GM19240 (cell line): ENCODE measurements at regions not wholly inside any gene's neighbourhood (a gene's known extent, or its start where the extent isn't known, plus 50 kb on each side); places are given as distances from the start of the nearest gene placed in this dataset.

Experiments used
- DNase-seq: peaks from one replicate; pipeline ENCODE4 v3.0.0; 2011; ENCODE audit warnings: low spot score; ENCODE audit not compliant: insufficient read length

GRCh38 chr5:33238826-33239695 lies 201.7 kb upstream of the TARS1 start:
- no peak for DNase-seq

DNA sequence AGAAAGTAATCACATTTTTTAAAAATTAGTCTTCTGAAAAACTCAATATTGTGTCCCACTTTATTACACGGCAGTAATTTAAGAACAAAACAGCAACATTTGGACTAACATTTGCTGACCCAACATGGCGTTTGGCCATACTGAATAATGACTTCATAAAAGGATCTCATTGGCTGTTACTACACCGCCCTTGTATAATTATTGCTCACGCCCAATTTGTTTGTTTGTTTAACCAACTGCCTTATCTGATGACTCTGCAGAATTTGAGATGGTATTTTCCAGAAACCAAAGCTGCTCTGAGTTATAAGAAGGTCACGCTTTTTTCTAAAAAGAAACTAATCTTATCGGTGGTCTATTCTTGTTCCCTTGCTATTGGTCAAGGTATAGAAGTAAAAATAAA lies 200.2 kb upstream of the TARS1 start:
- no peak for DNase-seq

DNA sequence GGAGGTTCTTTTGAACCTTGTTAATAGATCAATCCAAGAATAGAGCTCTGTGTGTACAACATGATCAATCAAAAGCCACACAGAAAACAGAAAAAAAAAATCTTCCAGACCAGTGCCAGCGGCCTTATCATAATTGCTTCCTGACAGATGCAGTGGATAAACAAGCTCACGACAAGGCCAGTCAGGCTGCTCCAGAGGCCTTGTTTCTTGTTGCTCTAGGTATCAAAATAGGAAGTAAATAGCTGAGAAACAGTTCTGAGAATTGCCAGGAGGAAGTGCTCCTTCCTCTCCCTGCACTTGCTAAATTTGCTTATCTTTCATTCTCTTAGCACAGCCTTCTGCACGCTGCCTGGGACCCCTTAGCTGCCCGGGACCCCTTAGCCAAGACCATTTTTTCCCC lies 199.0 kb upstream of the TARS1 start:
- no peak for DNase-seq

DNA sequence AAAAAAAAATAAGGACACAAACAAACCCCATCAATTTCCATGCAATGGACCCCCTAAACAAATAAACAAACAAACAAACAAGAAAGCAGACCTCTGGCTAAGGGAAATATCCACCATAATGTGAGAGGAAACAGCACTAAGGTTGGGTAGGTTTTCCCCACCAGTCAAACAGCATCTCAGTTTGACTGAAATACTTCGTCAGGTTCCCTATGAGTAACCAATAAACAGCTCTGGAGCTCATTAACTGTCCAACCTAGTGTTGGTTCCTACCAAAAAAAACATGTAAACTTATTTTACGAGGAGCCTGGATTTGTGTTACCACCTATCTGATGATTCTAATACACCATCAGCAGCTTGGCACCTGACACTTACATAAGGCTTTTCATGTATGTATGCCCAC lies 198.5 kb upstream of the TARS1 start:
- no peak for DNase-seq

GRCh38 chr5:33244441-33245150 lies 196.2 kb upstream of the TARS1 start:
- DNase-seq, result no peak

DNA sequence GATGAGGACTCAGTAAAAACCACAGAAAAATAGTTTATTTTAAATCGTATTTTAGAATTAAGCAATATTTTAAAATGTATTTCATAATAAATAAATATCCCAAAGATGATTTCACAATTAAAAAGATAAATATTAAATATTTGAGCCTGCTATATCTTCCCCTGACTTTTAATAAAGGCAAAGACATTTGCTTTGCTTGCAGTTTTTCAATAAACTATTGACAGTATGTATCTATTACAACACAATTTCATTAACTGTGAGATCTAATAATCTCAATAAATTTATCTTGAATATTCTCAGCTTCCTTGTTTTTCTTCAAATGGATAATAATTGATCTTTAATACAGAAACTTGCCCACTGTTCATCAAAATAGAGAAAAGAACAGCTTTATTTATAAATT lies 186.2 kb upstream of the TARS1 start:
- no peak for DNase-seq

DNA sequence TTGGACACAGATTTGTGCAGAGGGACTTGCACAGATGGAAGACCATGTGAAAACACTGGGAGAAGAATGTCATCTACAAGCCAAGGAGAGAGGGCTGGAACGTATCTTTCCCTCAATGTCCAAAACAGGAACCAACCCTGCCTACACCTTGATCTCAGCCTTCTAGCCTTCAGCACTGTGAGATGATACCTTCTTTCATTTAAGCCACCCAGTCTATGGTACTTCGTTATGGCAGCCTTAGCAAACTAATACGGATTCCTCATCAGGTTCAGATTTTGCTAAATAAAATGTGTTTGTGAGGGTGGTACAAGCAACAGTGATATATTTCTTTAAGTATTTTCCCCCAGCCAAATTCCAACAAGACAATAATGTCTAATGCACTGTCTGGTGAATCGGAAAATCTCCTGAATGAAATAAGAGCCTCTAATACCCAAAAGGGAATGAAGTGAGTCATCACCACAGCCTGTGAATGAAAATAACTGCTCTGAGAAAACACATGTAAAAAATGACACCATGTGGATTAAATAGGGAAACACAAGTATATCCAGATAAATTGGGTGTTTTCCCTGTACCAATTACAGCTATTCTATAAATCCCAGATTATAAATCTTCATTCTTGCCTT lies 182.8 kb upstream of the TARS1 start:
- no peak for DNase-seq

DNA sequence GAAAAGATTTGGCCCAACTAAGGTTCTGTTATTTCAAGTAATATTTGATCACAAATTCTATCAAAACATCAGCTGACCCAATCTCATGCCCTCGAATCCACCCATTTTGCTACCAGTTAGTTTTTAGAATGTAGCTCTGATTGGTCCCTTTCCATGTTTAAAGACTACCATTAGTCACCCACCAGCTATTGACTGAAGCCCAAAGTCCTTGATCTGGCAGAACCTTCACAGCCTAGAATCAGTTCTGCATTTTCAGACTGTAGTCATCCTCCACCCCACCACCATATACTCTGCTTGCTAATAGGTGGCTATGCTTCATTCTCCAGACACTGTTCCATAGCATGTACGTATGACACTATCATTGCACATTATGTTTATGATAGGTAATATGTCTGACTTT lies 182.2 kb upstream of the TARS1 start:
- no peak for DNase-seq

- no peak for DNase-seq
Observed at GRCh38 chr5:33260098-33260497, 180.7 kb upstream of the TARS1 start.

GRCh38 chr5:33261305-33261704 lies 179.5 kb upstream of the TARS1 start:
- DNase-seq, result no peak

- DNase-seq, result no peak
Observed at GRCh38 chr5:33261747-33262146, 179.0 kb upstream of the TARS1 start.

DNA sequence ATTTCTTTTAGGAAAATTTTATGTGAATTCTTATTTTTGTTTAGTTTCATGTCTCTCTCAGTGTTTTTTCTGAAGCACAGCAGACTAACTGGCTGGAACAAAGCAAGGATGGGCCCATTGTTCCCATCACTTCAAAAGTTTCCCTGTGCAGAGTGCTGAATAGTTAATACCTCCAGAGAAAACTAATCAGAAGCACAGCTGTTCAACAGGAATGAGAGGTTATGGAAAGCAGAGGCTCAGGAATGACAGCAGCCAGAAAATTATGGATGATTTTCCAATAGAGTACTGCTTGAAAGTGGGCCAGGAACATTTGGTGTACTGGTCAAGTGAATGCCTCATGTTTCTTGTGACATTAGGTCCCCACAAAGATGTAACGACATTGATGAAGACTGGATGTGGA lies 173.0 kb upstream of the TARS1 start:
- DNase-seq, result no peak

DNA sequence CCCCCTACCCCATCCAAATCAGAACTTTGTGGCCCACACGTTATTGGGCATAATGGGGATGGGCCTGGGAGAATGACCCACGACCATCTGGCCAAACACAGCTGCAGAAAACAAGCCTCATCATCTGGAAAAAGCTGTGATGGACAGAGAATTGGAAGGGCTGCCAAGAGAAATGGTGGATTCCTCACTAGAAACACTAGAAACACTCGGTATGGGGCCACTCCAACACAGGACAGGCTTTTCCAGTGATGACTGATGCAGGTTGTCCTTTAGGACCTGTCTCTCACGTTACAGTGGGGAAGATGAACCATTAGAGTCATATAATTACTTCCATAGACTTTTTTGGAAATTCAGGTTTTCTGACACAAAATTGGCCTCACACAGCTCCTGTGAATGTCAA lies 172.4 kb upstream of the TARS1 start:
- DNase-seq, result no peak

DNA sequence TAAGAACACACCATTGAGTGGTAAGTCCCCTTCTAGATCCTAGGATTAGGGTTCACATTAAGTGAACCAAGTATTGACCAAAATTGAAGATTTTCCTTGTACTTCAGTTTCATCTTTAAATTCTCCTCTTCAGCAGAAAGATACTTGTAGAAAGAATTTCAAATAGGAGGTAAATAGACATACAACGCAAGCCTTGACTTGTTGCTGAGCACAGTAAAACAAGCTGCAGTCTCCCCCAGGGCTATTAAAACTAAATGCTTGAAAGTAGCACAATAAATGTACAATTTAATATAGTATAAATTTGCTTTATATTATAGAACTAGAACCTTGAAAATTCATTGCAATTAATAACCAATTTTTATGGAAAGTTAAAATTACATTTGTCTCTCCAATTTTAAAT lies 170.1 kb upstream of the TARS1 start:
- no peak for DNase-seq

DNA sequence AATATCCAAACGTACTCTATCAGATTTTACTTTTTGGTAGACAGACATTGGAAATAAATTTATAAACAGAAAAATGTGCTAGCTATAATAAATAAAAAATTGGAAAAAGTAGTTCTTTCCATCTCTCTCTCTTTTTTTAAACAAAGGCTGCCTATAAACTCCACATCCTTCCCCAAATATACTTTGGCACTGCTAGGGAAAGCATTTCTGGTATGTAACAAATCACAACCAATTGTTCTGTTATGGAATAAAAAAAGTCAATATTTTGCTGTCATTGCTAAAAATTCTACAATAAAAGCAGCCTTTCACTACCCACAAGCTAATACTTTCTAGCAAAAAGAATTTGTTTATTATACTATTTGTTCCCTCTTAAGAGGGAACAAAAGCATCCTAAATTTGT lies 169.2 kb upstream of the TARS1 start:
- no peak for DNase-seq

DNA sequence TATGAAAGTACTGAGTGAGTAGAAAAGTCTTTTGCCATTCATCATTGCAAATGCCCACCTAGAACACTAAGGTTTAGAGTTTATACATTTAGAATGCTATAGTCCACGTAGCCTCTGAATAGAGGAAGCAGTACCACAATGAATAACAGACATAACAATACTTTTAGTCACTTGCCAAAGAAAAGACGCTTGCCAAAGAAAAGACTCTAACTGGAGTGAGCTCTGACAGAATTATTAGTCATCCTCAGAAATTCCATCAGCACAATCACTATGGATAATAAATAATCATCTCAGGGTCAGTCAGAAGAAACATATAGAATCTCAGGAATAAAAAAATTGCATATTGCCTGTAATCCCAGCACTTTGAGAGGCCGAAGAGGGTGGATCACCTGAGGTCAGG lies 168.5 kb upstream of the TARS1 start:
- no peak for DNase-seq

- no peak for DNase-seq
Observed at GRCh38 chr5:33273985-33274384, 166.8 kb upstream of the TARS1 start.

- no peak for DNase-seq
Observed at GRCh38 chr5:33275391-33275790, 165.4 kb upstream of the TARS1 start.

DNA sequence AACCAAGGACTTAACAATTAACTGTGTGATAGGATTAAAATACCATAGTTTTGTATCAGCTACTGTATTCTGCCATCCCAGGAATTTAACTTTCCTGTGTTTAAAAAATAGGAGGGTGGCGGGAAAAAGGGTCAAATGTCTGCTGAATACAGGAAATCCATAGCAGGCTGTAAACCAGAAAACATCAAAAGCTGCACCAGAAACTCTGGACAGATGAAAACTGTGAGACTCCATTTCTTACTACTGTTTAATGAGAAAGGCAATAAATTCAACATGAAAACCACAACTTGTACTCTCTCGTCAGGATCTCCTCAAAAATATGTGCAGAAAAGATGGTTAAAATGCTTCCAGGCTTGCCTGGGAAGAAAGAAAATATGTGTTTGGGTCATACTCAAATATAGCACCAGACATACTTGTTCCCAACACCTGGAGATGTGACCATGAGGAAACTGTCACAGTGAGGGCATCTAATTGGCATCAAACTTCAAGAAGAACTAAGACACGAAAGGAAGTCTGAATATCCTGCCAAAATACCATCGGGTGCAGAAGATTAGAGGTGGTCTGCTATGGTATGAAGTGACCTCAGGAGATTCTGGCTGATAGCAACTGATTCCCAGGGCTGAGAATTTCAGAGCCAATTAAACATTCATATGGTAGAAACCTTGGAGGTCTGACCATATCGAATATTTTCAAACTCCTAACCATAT lies 164.7 kb upstream of the TARS1 start:
- no peak for DNase-seq

DNA sequence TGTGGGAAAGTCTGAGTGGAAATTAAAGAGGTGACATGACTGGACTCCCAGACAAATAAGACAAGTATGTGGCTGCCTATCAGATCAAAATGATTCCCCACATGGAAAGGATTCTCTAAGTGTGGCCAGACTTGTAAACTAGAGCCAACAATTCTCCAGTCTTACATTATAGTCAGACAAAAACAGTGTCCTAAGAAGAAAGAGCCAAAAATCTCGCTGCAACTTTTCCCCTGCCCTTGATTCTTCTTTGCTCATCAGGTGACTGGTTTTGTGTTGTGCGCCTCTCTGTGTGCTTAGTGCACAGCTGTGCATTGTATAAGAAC lies 164.2 kb upstream of the TARS1 start:
- DNase-seq, result no peak

- DNase-seq, result no peak
Observed at GRCh38 chr5:33277061-33277650, 163.6 kb upstream of the TARS1 start.

- DNase-seq, result no peak
Observed at GRCh38 chr5:33281431-33281843, 159.3 kb upstream of the TARS1 start.
